ENCODE measurements at regions not wholly inside any gene's neighbourhood (a gene's known extent, or its start where the extent isn't known, plus 50 kb on each side); places are given as distances from the start of the nearest gene placed in this dataset.
"Not testable (repeated sequence)": the region's sequence is repeated elsewhere in the genome, so short reads cannot be mapped to it uniquely, and the experiment has no call there.

DNA sequence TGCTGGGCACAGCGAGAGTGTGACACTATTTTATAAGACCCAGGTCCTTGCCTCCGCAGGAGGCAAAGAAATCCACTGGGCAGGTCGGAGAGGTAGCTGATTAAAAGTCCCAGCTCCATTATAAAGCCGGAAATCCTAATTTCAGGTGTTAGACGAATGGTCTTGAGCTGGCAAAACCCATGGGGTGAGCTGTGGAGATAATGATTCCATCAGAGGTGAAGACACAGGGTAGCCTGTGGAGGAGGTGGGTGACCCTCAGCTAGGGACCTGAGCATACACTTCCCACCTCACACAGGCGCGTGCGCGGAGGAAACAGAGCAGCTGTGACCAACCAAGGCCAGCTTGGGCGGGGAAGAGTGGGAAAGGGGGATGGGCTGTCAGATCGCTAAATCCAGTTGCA, 201.7 kb upstream of the CXCR4 start:
- no peak for ATAC-seq (ENCODE audit: poor library complexity)
- intact Hi-C loops (cut with DNase I): no loop called here

DNA sequence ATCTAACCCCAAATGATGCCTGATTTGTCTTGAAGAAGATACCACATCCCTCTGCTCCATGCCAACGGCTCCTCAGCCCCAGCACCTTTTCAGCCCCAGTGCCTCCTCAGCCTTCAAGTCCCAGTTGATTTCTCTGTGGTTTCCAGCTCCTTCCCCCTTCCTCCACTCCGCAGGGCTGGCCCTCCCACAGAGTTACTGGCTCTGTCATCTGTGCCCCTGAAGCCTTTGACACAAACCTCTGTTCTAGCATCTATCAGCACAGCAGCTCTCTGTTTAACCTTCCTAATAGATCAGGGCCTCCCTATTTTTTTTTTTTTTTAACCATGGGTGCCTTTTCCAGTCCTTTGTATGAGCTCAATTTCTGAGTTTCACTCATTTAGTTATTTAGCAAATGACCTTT, 201.3 kb upstream of the CXCR4 start:
- intact Hi-C loops (cut with DNase I): no loop called here
- DNase-seq: no peak
- no peak for ATAC-seq (ENCODE audit: poor library complexity)

More for the DNA sequence above, 201.7 kb upstream of the CXCR4 start:
- DNase-seq: no peak

- DNase-seq (no peak), ATAC-seq (ENCODE audit: poor library complexity) (no peak)
- intact Hi-C loops (cut with DNase I): no loop called here
Measured at GRCh38 chr2:136314240-136314639, 196.3 kb upstream of the CXCR4 start.

GRCh38 chr2:136312568-136312967, 194.6 kb upstream of the CXCR4 start:
- DNase-seq; ATAC-seq (ENCODE audit: poor library complexity); intact Hi-C loops (cut with DNase I): not testable (repeated sequence)

DNA sequence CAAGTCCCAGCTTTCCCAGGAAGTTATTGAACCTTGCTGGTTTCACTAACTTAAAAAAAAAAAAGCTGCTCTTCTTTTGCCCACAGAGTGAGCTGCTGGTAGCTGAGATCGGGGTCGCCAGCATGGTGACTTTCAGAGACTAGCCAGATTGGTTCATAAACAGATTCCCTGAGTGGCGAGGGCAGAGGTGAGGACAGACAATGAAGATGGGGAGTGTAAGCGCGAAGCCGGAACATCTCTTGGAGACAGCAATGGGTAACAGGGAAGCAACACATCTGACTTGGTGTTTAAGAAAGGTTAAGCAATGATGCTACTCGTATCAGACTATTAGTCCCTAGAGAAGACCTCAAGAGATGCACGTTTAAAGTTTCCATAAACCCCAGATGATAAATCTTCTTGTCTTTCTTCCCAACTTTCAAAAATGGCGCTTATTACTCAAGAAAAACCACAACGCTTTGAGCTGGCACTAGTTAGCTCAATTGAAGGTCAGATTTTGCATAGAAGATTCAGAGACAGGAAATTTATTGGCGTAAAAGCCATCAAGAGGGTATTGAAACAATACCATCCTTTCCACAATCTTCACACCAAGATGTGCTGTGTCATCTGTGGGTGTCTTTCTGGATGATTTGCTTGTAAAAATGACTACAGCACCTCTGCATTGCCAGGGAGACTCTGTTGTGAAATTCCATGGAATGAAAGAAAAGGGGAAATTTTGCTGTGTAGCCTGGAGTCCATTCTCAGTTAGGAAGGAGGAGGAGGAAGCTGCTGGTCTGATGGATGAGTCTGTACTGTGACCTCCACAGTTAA, 193.1 kb upstream of the CXCR4 start:
- ATAC-seq (ENCODE audit: poor library complexity) (no peak), DNase-seq (no peak)
- intact Hi-C loops (cut with DNase I): no loop called here

GRCh38 chr2:136310005-136310495, 192.1 kb upstream of the CXCR4 start:
- DNase-seq: no peak
- intact Hi-C loops (cut with DNase I): no loop called here
- no peak for ATAC-seq (ENCODE audit: poor library complexity)

- intact Hi-C loops (cut with DNase I): no loop called here
- ATAC-seq (ENCODE audit: poor library complexity) (no peak), DNase-seq (no peak)
Measured at GRCh38 chr2:136308611-136309010, 190.7 kb upstream of the CXCR4 start.

- DNase-seq (no peak), ATAC-seq (ENCODE audit: poor library complexity) (no peak)
- intact Hi-C loops (cut with DNase I): no loop called here
Measured at GRCh38 chr2:136306836-136307235, 188.9 kb upstream of the CXCR4 start.

DNA sequence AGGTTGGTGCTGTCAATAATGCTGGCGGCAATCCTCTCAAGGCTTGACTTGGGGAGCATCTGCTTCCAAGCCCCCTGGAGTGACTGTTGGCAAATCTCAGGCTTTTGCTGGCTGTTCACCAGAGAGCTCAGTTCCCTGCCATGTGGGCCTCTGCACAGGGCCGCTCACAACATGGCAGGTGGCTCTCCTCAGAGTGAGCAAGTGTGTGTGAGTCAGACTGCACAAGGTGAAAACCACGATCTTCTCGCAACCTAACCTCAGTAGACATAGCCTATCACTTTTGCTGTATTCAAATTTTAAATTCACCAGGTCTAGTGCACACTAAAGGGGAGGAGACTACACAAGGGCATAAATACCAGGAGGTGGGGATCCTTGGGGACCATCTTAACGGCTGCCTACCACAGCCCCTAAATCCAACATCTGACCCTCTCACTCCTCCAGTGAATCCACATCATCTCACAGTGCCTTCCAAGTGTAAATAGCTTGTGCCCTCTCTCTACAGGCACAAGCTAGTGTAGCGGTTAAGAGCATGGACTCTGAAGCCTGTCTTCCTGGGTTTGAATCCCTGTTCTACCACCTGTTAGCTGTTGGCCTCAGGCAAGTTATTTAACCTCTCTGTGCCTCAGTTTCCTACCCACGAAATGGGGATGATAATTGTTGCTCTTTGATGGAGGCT, 187.7 kb upstream of the CXCR4 start:
- ATAC-seq (ENCODE audit: poor library complexity) (no peak), DNase-seq (no peak)
- intact Hi-C loops (cut with DNase I): no loop called here

- DNase-seq (no peak), ATAC-seq (ENCODE audit: poor library complexity) (no peak)
- intact Hi-C loops (cut with DNase I): no loop called here
Measured at GRCh38 chr2:136301006-136301405, 183.1 kb upstream of the CXCR4 start.

GRCh38 chr2:136298631-136299030, 180.7 kb upstream of the CXCR4 start:
- DNase-seq (no peak), ATAC-seq (ENCODE audit: poor library complexity) (no peak)
- intact Hi-C loops (cut with DNase I): no loop called here

DNA sequence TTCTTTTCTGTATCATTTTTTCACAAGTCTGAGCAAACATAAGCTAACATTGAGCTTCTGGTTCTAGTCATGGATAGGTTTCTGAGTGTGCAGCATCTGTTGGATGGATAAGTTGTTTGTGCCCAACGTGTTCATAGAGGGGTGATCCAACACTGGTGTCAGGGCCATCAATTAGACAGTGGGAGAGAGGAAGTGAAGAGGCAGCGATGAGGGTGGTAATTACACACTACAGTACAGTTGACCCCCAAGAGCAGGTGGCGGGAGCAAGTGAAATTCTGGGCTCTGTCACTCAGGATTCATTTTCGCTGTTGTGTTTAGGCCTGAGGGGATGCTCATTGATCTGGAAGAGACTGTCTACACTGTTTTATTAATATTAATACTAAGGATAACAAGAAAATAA, 180.0 kb upstream of the CXCR4 start:
- ATAC-seq (ENCODE audit: poor library complexity): no peak
- intact Hi-C loops (cut with DNase I): no loop called here

GRCh38 chr2:136297312-136297711, 179.4 kb upstream of the CXCR4 start:
- no peak for DNase-seq
- ATAC-seq (ENCODE audit: poor library complexity): no peak
- intact Hi-C loops (cut with DNase I): no loop called here

More for the DNA sequence above, 180.0 kb upstream of the CXCR4 start:
- no peak for DNase-seq

- DNase-seq (no peak), ATAC-seq (ENCODE audit: poor library complexity) (no peak)
Measured at GRCh38 chr2:136295168-136295567, 177.2 kb upstream of the CXCR4 start.

DNA sequence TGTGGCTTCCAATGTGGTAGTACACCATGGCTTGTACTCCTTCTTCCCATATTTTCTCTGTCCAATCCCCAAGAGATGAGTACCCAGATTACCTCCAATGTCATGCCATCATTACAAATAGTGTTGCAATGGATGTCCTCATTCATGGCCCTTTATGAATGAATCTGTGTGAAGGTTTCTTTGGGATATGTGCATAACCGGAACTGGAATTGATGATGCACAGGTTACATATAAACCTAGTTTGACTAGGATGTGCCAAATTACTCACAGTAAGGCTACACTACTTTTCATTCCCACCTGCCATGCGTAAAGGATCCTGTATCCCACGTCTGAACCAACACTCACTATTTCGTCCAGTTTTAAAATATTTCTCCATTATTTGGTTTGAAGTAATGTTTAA, 173.9 kb upstream of the CXCR4 start:
- intact Hi-C loops (cut with DNase I): no loop called here
- ATAC-seq (ENCODE audit: poor library complexity): no peak
- DNase-seq: no peak

More at GRCh38 chr2:136295168-136295567, 177.2 kb upstream of the CXCR4 start:
- intact Hi-C loops (cut with DNase I): no loop called here

DNA sequence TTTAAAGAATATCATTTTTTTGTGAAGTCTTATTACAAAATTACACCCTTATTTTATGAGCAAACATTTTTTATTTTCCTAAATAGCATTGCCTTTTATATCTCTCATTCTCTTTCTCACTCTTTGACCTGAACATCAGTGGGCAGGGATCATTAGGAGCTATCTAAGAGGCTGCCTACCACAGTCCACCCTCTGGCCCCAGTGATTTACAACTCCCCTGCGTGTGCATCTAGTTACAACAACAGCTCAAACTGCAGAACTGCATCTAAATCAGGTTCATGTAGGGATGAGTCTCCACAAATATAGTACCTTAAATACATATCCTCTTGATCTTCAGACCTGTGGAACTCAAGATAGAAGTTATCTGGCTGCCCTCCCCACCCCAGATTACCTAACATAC, 172.4 kb upstream of the CXCR4 start:
- ATAC-seq (ENCODE audit: poor library complexity): no peak

GRCh38 chr2:136288249-136288648, 170.3 kb upstream of the CXCR4 start:
- no peak for DNase-seq
- intact Hi-C loops (cut with DNase I): no loop called here
- ATAC-seq (ENCODE audit: poor library complexity): no peak

More for the DNA sequence above, 172.4 kb upstream of the CXCR4 start:
- intact Hi-C loops (cut with DNase I): no loop called here
- no peak for DNase-seq

GRCh38 chr2:136286423-136286822, 168.5 kb upstream of the CXCR4 start:
- ATAC-seq (ENCODE audit: poor library complexity) (no peak), DNase-seq (no peak)
- intact Hi-C loops (cut with DNase I): no loop called here

DNA sequence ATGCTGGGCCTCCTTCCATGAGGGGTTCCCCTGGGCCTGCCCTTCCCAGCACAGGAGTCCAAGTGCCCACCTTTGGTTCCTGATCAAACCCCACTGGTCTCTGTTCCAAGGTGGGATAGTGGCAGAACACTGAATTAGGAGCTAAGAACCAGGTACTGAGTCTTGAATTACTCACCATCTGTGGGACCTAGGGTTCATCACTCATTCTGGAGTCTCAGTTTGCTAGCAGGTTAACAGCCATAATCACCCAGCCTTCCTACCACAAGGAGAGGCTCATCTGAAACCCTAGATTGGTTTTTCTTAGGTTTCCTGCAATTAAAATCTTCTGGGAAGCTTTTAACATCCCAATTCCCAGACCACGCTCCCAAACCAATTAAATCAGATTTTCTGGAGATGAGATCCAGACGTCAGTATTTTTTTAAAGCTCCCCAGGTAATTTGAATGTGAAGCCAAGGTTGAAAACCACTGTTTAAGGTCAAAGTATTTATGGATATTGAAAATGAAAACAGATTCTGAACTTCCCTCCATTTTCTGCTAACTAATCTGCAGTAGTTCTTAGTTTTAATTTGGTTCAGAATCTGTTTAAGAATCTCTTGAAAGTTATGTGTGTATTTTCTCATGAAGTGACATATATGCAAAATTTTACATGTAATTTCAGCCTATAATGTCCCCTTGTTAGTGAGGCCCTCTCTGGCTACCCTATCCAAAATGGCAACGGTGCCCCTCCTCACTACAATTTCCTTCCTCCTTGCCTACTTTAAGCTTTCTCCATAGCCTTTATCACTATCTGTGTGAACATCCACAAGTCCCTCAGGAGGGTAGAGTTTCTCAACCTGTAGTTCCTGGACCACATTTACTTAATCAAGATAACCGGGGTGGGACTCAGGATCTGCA, 166.5 kb upstream of the CXCR4 start:
- ATAC-seq (ENCODE audit: poor library complexity) (no peak), DNase-seq (no peak)
- intact Hi-C loops (cut with DNase I): no loop called here

Data from Right ventricle myocardium superior (tissue), 1 donor.